ENCODE measurements at regions not wholly inside any gene's neighbourhood (a gene's known extent, or its start where the extent isn't known, plus 50 kb on each side); places are given as distances from the start of the nearest gene placed in this dataset.

DNA sequence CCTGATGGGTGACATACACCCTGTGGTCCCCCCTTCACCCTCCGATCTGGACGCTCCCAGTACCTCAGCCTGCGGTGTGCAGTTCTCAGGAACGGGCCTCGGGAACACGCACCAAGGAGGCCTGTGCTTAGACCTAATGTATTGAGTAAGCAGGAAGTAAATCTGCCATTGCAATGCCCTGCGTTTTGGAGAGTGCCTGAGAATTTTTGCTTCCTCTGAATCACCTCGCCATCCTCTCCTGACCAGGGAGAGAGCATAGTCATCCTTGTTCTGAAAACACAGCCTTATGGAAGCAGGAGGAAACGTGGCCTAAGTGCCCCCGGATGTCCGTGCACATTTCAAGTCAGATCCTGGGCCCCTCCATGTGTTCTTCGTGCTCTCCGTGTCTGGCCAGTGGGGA is 272.2 kb downstream of the NDUFA10 start:
- Histone ChIP-seq H3K4me3 (ENCODE audit: insufficient read depth, low read depth, low read length) (no peak overlapping the region), H3K27me3 (ENCODE audit: control insufficient read depth, insufficient read depth, low read length, poor library complexity, severe bottlenecking) (no peaks in the 10 kb centered on the region), H3K36me3 (ENCODE audit: control insufficient read depth, insufficient read depth, low read length) (no peaks in the 10 kb centered on the region), H3K4me1 (ENCODE audit: control insufficient read depth, insufficient read depth, low read length) (peaks cover 6% of the 10 kb centered on the region), H3K27ac (ENCODE audit: insufficient read depth, low read depth, low read length, poor library complexity, severe bottlenecking) (no peak overlapping the region), H3K9me3 (ENCODE audit: control insufficient read depth, low read length) (no peaks in the 10 kb centered on the region)
- WGBS, 2 experiments = 86 to 88% methylated on average over 13 of the region's 13 CpGs

DNA sequence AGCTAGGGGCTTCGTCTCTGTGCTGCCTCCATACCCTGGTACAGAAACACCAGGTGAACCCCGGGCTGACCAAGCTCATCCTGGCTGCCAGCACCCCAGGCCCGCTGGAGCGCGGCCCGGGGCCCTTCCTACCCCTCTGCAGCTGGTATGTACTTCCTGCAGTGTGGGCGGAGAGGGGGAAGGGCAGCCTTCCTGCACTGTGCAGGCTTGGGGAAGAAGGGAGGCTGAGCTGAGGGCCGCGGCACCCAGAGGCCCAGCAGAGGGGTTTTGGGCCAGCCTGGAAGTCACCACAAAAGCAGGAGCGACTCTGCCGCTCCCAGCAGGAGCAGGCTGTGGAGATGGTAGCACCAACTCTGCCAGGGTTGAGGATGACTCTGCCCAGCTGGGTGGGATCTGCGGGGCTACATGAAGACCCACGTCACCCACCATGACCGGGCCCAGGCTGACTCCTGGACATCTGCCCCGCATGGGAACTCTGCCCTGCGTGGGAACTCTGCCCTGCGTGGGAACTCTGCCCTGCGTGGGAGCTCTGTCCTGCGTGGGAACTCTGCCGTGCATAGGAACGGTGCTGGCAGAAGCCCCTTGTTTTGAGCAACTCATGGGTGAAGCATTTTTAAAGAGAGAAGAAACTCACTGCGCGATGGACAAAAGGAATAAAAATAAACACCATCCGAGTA is 273.3 kb downstream of the NDUFA10 start:
- WGBS, 2 experiments = 84 to 86% methylated on average over 24 of the region's 24 CpGs
- Histone ChIP-seq H3K4me3 (ENCODE audit: insufficient read depth, low read depth, low read length) (no peak overlapping the region), H3K27me3 (ENCODE audit: control insufficient read depth, insufficient read depth, low read length, poor library complexity, severe bottlenecking) (no peaks in the 10 kb centered on the region), H3K4me1 (ENCODE audit: control insufficient read depth, insufficient read depth, low read length) (peaks cover 6% of the 10 kb centered on the region), H3K36me3 (ENCODE audit: control insufficient read depth, insufficient read depth, low read length) (no peaks in the 10 kb centered on the region), H3K27ac (ENCODE audit: insufficient read depth, low read depth, low read length, poor library complexity, severe bottlenecking) (no peak overlapping the region), H3K9me3 (ENCODE audit: control insufficient read depth, low read length) (no peaks in the 10 kb centered on the region)

DNA sequence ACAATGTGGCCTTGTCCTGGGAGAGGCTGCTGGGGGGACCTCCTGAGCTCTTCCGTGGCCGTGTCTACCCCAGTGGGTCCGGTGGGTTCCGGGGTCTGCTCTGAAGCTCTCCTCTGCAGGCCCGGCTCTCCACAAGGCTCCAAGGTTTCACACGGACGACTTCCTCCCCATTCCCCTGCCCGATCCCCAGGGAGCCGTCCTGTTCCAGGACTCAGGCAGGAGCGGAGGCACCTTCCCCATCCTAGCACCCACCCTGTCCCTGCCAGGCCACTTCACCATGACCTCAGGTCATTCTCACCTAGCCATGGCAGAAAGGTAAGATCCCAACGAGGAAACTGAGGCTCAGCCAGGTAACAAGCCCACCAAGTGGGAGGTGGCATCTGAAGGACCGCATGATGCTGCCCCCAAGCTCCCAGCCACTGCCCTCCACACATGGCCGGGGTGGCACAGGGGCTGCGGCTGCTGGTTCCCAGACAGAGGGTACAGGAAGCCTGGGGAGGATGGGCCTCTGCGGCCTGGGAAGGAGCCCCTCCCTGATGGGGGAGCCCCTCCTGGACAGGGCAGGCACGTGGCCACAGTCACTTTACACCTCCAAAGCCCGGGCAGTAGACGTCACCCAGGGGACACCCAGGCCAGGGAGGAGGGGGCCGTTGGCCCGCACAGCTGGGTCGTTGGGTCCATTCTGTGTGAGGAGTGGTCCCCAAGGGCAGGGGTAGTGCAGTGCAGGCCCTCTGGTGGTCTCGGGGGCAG is 274.0 kb downstream of the NDUFA10 start:
- Histone ChIP-seq H3K27ac (ENCODE audit: insufficient read depth, low read depth, low read length, poor library complexity, severe bottlenecking) (no peak overlapping the region), H3K9me3 (ENCODE audit: control insufficient read depth, low read length) (no peaks in the 10 kb centered on the region), H3K27me3 (ENCODE audit: control insufficient read depth, insufficient read depth, low read length, poor library complexity, severe bottlenecking) (no peaks in the 10 kb centered on the region), H3K36me3 (ENCODE audit: control insufficient read depth, insufficient read depth, low read length) (no peaks in the 10 kb centered on the region), H3K4me3 (ENCODE audit: insufficient read depth, low read depth, low read length) (no peak overlapping the region), H3K4me1 (ENCODE audit: control insufficient read depth, insufficient read depth, low read length) (peaks cover 6% of the 10 kb centered on the region)
- 92 to 94% methylated on average over 22 of the region's 22 CpGs for WGBS, 2 experiments

DNA sequence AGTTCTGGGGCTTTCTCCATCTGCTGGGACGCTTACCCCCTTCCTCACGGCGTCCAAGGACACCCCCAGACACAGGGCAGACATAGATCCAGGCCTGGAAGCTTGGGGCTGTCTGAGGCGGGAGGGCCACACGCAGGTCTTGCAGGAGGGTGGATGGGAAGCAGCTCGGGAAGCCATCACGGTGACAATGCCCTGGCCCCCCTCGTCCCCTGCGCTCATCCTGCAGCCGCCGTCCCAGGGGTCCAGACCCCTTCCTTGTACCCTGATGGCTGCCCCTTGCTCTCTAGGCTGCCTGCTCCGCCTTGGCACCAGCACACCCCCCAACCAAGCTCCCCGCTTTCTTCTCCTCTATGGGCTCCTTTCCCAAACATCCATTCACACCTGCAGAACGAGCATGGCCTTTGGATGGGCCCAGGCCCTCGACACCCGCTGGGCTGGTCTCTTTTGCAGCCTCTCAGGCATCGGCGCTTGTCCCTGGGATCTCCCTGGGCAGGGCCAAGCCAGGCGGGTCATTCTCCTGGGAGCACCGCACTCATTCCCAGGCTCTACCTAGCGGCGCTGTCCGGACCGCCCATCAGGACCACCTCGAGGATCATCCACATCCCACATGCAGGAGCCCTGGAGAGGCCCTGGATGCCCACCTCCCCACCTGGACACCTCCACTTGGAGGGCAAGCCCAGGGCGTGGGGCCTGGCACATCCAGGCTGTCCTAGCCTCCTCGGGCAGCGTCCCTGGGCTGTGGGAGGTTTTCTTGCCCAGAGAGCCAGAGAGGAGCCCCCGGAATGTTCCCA is 274.9 kb downstream of the NDUFA10 start:
- Histone ChIP-seq H3K27me3 (ENCODE audit: control insufficient read depth, insufficient read depth, low read length, poor library complexity, severe bottlenecking) (no peaks in the 10 kb centered on the region), H3K9me3 (ENCODE audit: control insufficient read depth, low read length) (no peaks in the 10 kb centered on the region), H3K4me3 (ENCODE audit: insufficient read depth, low read depth, low read length) (no peak overlapping the region), H3K27ac (ENCODE audit: insufficient read depth, low read depth, low read length, poor library complexity, severe bottlenecking) (no peak overlapping the region), H3K4me1 (ENCODE audit: control insufficient read depth, insufficient read depth, low read length) (peaks cover 6% of the 10 kb centered on the region), H3K36me3 (ENCODE audit: control insufficient read depth, insufficient read depth, low read length) (no peaks in the 10 kb centered on the region)
- 91 to 92% methylated on average over 29 of the region's 29 CpGs for WGBS, 2 experiments

DNA sequence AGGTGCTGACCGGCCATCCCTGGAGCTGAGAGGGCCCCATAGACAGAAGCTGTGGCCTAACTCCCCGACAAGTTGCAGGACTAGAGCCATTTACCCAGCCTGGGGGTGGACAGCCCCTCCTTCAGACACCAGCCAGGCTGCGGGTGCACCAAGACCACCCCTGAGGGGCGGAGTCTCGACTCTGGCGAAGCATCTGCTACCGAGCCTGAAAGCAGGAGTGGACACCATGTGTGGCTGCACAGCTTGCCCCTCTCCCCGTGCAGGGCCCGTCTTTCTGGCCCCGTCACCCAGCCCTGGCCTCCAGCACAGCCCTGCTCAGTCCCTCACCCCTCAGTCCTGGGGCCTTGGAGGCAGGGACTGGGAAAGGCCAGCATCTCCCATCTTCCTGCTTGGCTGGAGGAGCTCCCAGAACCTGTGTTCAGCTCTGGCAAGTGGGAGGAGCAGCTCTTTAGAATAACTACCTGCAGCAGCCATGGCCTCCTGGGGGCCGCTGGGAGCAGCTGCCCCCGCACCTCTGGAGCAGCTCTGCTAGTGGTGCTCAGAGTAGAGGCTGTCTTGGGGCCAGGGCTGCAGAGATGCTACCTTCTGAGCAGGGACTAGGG is 275.8 kb downstream of the NDUFA10 start:
- 90% methylated on average over 12 of the region's 12 CpGs for WGBS, 2 experiments
- no peaks in the 10 kb centered on the region for H3K9me3 ChIP-seq (ENCODE audit: control insufficient read depth, low read length)
- no peaks in the 10 kb centered on the region for H3K36me3 ChIP-seq (ENCODE audit: control insufficient read depth, insufficient read depth, low read length)
- H3K27ac ChIP-seq (ENCODE audit: insufficient read depth, low read depth, low read length, poor library complexity, severe bottlenecking) = no peak overlapping the region
- no peak overlapping the region for H3K4me3 ChIP-seq (ENCODE audit: insufficient read depth, low read depth, low read length)
- peaks cover 6% of the 10 kb centered on the region for H3K4me1 ChIP-seq (ENCODE audit: control insufficient read depth, insufficient read depth, low read length)
- no peaks in the 10 kb centered on the region for H3K27me3 ChIP-seq (ENCODE audit: control insufficient read depth, insufficient read depth, low read length, poor library complexity, severe bottlenecking)

DNA sequence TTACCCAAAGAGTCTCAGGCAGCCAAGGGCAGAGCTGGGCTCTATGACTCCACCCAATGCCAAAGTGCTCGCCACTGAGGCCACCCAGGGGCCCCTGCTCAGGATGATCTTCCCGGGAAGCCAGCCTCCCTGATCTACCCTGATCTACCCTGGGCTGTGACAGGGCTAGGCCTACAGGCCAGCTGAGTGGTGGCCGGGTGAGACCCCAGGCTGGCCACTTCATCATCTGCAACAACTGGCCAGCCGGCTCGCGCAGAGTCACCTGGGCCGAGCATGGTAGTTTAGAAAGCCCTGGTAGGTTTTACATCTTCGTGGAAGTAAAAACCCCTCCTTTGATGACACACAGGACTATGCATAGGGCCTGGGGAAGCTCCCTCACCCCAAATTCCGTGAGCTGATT is 276.3 kb downstream of the NDUFA10 start:
- Histone ChIP-seq H3K4me1 (ENCODE audit: control insufficient read depth, insufficient read depth, low read length) (peaks cover 6% of the 10 kb centered on the region), H3K4me3 (ENCODE audit: insufficient read depth, low read depth, low read length) (no peak overlapping the region), H3K9me3 (ENCODE audit: control insufficient read depth, low read length) (no peaks in the 10 kb centered on the region), H3K27ac (ENCODE audit: insufficient read depth, low read depth, low read length, poor library complexity, severe bottlenecking) (no peak overlapping the region), H3K36me3 (ENCODE audit: control insufficient read depth, insufficient read depth, low read length) (no peaks in the 10 kb centered on the region), H3K27me3 (ENCODE audit: control insufficient read depth, insufficient read depth, low read length, poor library complexity, severe bottlenecking) (no peaks in the 10 kb centered on the region)
- 94% methylated on average over 9 of the region's 9 CpGs for WGBS, 2 experiments

DNA sequence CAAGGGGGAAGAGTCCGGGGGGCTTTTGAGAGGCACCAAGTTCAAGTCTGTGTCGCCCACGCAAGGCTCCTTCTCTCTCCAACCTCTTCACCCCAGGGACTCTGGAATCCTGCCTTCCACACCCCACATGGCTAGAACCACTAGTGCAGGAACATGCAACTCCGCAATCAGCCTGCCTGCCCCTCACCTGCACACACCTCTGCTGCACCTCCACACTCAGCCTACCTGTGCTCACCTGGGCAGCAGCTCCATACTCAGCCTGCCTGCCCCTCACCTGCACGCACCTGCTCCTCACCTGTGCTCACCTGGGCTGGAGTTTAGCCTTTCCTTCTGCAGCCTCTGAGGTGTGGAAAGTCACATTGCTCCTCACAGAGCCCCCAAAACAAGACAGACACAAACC is 277.4 kb downstream of the NDUFA10 start:
- Histone ChIP-seq H3K4me3 (ENCODE audit: insufficient read depth, low read depth, low read length) (no peak overlapping the region), H3K27me3 (ENCODE audit: control insufficient read depth, insufficient read depth, low read length, poor library complexity, severe bottlenecking) (no peaks in the 10 kb centered on the region), H3K4me1 (ENCODE audit: control insufficient read depth, insufficient read depth, low read length) (peaks cover 6% of the 10 kb centered on the region), H3K27ac (ENCODE audit: insufficient read depth, low read depth, low read length, poor library complexity, severe bottlenecking) (no peak overlapping the region), H3K36me3 (ENCODE audit: control insufficient read depth, insufficient read depth, low read length) (no peaks in the 10 kb centered on the region), H3K9me3 (ENCODE audit: control insufficient read depth, low read length) (no peaks in the 10 kb centered on the region)
- whole genome bisulfite sequencing, 2 experiments = 94 to 97% methylated on average over 5 of the region's 5 CpGs

DNA sequence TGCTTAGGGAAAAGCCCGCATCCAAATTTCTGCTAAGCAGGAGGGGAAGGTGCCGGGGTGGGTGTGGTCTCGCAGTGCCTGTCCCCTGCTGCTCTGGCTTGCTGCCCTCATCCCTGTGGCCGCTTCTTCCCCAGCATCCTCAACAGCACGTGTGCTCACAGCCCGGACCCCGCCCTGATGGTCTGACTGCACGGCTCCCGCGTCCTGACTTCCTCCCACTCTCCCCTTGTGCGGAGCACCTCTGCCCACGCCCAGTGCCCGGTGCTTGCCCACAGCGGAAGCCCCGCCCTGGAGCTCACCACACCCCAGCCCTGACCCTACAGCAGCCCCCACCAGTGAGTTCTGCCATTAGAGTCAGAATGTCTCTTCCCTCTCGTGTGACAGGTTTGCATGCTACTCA is 277.9 kb downstream of the NDUFA10 start:
- H3K4me1 ChIP-seq (ENCODE audit: control insufficient read depth, insufficient read depth, low read length) = peaks cover 6% of the 10 kb centered on the region
- H3K9me3 ChIP-seq (ENCODE audit: control insufficient read depth, low read length) = no peaks in the 10 kb centered on the region
- H3K36me3 ChIP-seq (ENCODE audit: control insufficient read depth, insufficient read depth, low read length) = no peaks in the 10 kb centered on the region
- no peak overlapping the region for H3K27ac ChIP-seq (ENCODE audit: insufficient read depth, low read depth, low read length, poor library complexity, severe bottlenecking)
- 90 to 92% methylated on average over 16 of the region's 16 CpGs for WGBS, 2 experiments
- no peak overlapping the region for H3K4me3 ChIP-seq (ENCODE audit: insufficient read depth, low read depth, low read length)
- no peaks in the 10 kb centered on the region for H3K27me3 ChIP-seq (ENCODE audit: control insufficient read depth, insufficient read depth, low read length, poor library complexity, severe bottlenecking)

DNA sequence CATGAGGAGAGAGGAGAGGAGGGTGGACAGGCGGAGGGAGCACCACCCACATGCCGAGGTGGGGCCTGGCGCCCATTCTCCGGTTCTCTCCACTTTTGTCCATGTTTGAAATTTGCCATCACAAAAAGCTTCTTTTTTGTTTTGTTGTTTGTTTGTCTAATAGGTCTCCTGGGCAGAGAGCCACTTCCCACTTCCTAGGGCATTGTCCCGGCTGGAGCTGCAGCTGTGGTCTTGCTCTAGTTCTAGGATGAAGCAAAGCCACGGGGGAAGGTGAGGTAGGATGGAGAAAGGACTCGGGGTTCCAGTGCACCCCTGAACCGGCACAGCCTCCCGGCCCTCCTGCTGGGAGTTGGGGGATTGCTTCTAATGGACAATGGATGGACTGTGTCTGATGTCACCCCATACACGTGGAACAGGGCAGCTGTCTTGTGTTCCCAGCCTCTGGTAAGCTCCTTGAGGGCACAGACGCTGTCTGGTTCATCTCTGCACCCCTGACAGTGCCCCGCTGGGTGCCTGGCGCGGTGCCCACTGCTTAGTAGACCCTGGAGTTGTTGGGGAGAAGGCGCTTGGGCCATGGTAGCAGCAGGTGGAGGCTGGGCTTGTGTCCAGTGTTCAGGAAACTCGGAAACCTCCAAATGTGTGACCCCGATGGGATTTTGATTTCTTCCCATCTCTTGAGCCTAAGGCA is 278.4 kb downstream of the NDUFA10 start:
- peaks cover 3% of the 10 kb centered on the region for H3K4me1 ChIP-seq (ENCODE audit: control insufficient read depth, insufficient read depth, low read length)
- H3K9me3 ChIP-seq (ENCODE audit: control insufficient read depth, low read length) = no peaks in the 10 kb centered on the region
- no peak overlapping the region for H3K4me3 ChIP-seq (ENCODE audit: insufficient read depth, low read depth, low read length)
- no peak overlapping the region for H3K27ac ChIP-seq (ENCODE audit: insufficient read depth, low read depth, low read length, poor library complexity, severe bottlenecking)
- WGBS, 2 experiments = 88 to 91% methylated on average over 17 of the region's 17 CpGs
- no peaks in the 10 kb centered on the region for H3K36me3 ChIP-seq (ENCODE audit: control insufficient read depth, insufficient read depth, low read length)
- H3K27me3 ChIP-seq (ENCODE audit: control insufficient read depth, insufficient read depth, low read length, poor library complexity, severe bottlenecking) = no peaks in the 10 kb centered on the region
